Vagina (tissue), 2 donors: ENCODE measurements at regions not wholly inside any gene's neighbourhood (a gene's known extent, or its start where the extent isn't known, plus 50 kb on each side); places are given as distances from the start of the nearest gene placed in this dataset.

Experiments used
- DNase-seq, 2 donors: peaks; one replicate each; pipeline ENCODE4 v3.0.0-alpha.2; 2017; ENCODE audit errors: extremely low spot score in 2 of 2
- H3K27ac ChIP-seq: fragments of 200-600 bp; sonication (generic); one replicate; pipeline ENCODE4 v1.5.1; 2019
- H3K27me3 ChIP-seq: fragments of 200-600 bp; sonication (generic); one replicate; pipeline ENCODE4 v1.5.1; 2019
- H3K36me3 ChIP-seq, 2 donors: fragments of 200-600 bp; sonication (generic); one replicate each; pipeline ENCODE4 v1.5.1; 2017 to 2019
- H3K4me1 ChIP-seq: fragments of 200-600 bp; sonication (generic); one replicate; pipeline ENCODE4 v1.5.1; 2019
- H3K4me3 ChIP-seq, 2 donors: fragments of 200-600 bp; sonication (generic); 1 replicate in 1 of 2; 2 replicates in 1 of 2; pipeline ENCODE4 v1.5.1; 2016 to 2019
- H3K9me3 ChIP-seq: fragments of 200-600 bp; sonication (generic); one replicate; pipeline ENCODE4 v1.5.1; 2019
- POLR2A ChIP-seq, 2 donors: fragments of 450-650 bp; IDR thresholded peaks; one replicate each; pipeline ENCODE4 v1.6.1; 2017; ENCODE audit warnings: antibody characterized with exemption in 2 of 2, mild to moderate bottlenecking in 2 of 2, moderate library complexity in 2 of 2
- POLR2AphosphoS5 ChIP-seq, 2 donors: sonication (generic); formaldehyde crosslinking; IDR thresholded peaks; one replicate each; pipeline ENCODE4 v1.9.0; 2017; ENCODE audit warnings: antibody characterized with exemption in 2 of 2, mild to moderate bottlenecking in 2 of 2, low read depth in 1 of 2; ENCODE audit not compliant: insufficient read depth in 1 of 2
- intact Hi-C: fragments of 100-400 bp; cut with DNase I; formaldehyde crosslinking; loops from one replicate; pipeline ENCODE4 v1.15.1; 2023
- TF ChIP-seq, protein P1 (sequence below), 3 experiments: fragments of 450-650 bp in 2 of 3; fragments of 200-600 bp in 1 of 3; sonication (generic) in 1 of 3; IDR thresholded peaks; one replicate each; pipeline ENCODE4 v1.5.1; 2017 to 2019; ENCODE audit warnings: antibody characterized with exemption in 3 of 3, mild to moderate bottlenecking in 2 of 3, moderate library complexity in 2 of 3

DNA sequence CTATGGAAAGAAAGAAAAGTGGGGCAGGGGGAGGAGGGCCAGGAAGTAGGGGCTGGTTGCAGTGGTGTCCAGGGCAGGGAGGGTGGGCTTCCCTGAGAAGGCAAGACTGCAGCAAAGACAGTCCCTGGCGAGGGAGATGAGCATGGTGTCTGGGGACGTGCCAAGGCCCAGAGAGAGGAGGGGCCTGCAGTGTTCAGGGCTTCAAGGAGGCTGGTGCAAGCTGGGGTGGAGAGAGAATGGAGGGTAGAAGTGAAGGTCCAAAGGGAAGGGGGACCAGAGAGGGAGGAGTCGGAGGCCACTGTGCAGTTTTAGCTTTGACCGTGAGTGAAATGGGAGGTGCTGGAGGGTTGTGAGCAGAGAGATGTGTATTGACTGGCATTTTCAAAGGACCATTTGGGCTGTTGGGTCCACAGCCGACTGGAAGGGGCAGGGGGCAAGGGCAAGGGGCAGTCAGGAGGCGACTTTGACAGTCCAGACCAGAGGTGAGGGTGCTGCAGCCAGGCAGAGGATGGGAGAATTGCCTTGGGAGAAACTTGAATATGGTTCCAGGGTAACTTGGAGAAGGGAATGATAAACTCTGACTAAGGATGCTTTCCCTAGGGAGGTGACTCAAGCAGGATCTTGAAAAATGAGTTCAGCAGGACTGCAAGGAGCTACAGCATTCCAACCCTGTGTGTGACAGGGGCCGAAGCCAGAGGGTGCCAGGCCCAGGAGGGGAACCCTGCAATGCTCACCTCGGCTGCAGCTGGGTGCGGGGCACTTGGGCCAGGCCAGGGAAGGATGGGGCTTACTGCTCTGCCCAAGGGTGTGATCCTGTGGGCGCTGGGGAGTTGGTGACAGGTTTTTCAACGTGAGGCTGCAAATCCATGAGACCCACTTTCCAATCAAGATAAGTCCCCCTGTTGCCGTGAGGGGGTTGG lies 177.1 kb upstream of the HAAO start:
- H3K36me3 ChIP-seq: no peaks in the 10 kb centered on the region
- peaks cover 59% of the 10 kb centered on the region for H3K4me1 ChIP-seq
- intact Hi-C loops: no loop called here
- no peak overlapping the region for H3K4me3 ChIP-seq
- no peaks in the 10 kb centered on the region for H3K27me3 ChIP-seq
- no peak for DNase-seq
- TF ChIP-seq POLR2A (IDR thresholded peaks at IDR 0.05) (no peak), POLR2AphosphoS5 (IDR thresholded peaks at IDR 0.05; ENCODE audit: insufficient read depth in 1 of 2, low read depth in 1 of 2) (no peak)
- TF ChIP-seq, protein P1, sequence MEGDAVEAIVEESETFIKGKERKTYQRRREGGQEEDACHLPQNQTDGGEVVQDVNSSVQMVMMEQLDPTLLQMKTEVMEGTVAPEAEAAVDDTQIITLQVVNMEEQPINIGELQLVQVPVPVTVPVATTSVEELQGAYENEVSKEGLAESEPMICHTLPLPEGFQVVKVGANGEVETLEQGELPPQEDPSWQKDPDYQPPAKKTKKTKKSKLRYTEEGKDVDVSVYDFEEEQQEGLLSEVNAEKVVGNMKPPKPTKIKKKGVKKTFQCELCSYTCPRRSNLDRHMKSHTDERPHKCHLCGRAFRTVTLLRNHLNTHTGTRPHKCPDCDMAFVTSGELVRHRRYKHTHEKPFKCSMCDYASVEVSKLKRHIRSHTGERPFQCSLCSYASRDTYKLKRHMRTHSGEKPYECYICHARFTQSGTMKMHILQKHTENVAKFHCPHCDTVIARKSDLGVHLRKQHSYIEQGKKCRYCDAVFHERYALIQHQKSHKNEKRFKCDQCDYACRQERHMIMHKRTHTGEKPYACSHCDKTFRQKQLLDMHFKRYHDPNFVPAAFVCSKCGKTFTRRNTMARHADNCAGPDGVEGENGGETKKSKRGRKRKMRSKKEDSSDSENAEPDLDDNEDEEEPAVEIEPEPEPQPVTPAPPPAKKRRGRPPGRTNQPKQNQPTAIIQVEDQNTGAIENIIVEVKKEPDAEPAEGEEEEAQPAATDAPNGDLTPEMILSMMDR (IDR thresholded peaks at IDR 0.05): no peak
- no peaks in the 10 kb centered on the region for H3K9me3 ChIP-seq
- peak overlapping the region; percentile 84 for H3K27ac ChIP-seq

GRCh38 chr2:42967959-42968674 lies 175.7 kb upstream of the HAAO start:
- peaks cover 64% of the 10 kb centered on the region for H3K4me1 ChIP-seq
- intact Hi-C loops: no loop called here
- no peak for TF ChIP-seq POLR2A (IDR thresholded peaks at IDR 0.05)
- peak in 1 of 2 donors; percentile 76 for TF ChIP-seq POLR2AphosphoS5 (IDR thresholded peaks at IDR 0.05; ENCODE audit: insufficient read depth in 1 of 2, low read depth in 1 of 2)
- H3K4me3 ChIP-seq: no peak overlapping the region
- H3K27me3 ChIP-seq: no peaks in the 10 kb centered on the region
- no peaks in the 10 kb centered on the region for H3K36me3 ChIP-seq
- no peaks in the 10 kb centered on the region for H3K9me3 ChIP-seq
- peak in 1 of 2 donors; percentile 92 for DNase-seq
- peak overlapping the region; percentile 84 for H3K27ac ChIP-seq

- Histone ChIP-seq H3K4me3 (no peak overlapping the region), H3K4me1 (peaks cover 86% of the 10 kb centered on the region), H3K9me3 (no peaks in the 10 kb centered on the region), H3K27ac (peak overlapping the region; percentile 87), H3K36me3 (no peaks in the 10 kb centered on the region), H3K27me3 (no peaks in the 10 kb centered on the region)
- intact Hi-C loops: no loop called here
- no peak for TF ChIP-seq POLR2AphosphoS5 (IDR thresholded peaks at IDR 0.05; ENCODE audit: insufficient read depth in 1 of 2, low read depth in 1 of 2)
- TF ChIP-seq, protein P1 (IDR thresholded peaks at IDR 0.05): no peak
- no peak for TF ChIP-seq POLR2A (IDR thresholded peaks at IDR 0.05)
- DNase-seq: no peak
Measured at GRCh38 chr2:42965910-42966309, 173.5 kb upstream of the HAAO start.

GRCh38 chr2:42965196-42965595 lies 172.8 kb upstream of the HAAO start:
- peaks cover 90% of the 10 kb centered on the region for H3K4me1 ChIP-seq
- TF ChIP-seq, protein P1 (IDR thresholded peaks at IDR 0.05): no peak
- TF ChIP-seq POLR2A (IDR thresholded peaks at IDR 0.05): no peak
- no peak for TF ChIP-seq POLR2AphosphoS5 (IDR thresholded peaks at IDR 0.05; ENCODE audit: insufficient read depth in 1 of 2, low read depth in 1 of 2)

DNA sequence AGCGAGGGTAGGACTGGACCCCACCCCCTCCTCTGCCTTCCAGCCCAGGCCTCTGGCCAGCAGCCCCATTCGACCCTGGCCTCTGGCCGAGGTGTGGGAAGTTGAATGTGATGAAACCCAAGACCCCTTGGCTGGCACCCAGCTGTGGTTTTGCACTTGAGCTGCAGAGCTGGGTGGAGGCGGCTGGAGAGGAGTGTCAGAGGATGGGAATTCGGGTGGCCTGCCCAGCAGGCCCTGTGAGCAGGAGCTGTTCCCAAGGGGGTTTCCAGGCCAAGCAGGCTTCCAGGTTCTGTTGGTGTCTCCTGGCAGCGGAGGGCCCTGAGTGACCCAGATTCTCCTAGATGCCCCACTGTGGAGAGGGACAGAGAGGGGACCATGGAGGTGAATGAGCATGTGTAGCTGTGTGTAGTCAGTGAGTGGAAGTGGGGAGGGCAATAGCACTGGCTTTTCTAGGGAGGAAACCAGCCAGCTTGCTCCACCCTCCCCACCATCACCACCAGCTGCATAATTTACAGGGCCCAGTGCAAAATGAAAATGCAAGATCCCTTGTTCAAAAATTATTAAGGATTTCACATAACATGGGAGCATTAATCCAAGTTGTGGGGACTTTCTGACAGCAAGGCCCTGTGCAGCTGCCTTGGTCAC lies 172.2 kb upstream of the HAAO start:
- Histone ChIP-seq H3K27me3 (no peaks in the 10 kb centered on the region), H3K36me3 (no peaks in the 10 kb centered on the region), H3K27ac (peak overlapping the region; percentile 87), H3K4me3 (no peak overlapping the region), H3K4me1 (peaks cover 90% of the 10 kb centered on the region), H3K9me3 (no peaks in the 10 kb centered on the region)
- TF ChIP-seq, protein P1 (IDR thresholded peaks at IDR 0.05): no peak
- TF ChIP-seq POLR2AphosphoS5 (IDR thresholded peaks at IDR 0.05; ENCODE audit: insufficient read depth in 1 of 2, low read depth in 1 of 2): peak in 1 of 2 donors; percentile 76
- intact Hi-C loops: loop anchor here (5.0 kb wide), 1 partner anchor 263 kb away; the partner anchor contains the start of gene ZFP36L2
- DNase-seq: peak in 1 of 2 donors; percentile 89

More at GRCh38 chr2:42965196-42965595, 172.8 kb upstream of the HAAO start:
- Histone ChIP-seq H3K27ac (peak overlapping the region; percentile 87), H3K27me3 (no peaks in the 10 kb centered on the region), H3K4me3 (no peak overlapping the region), H3K36me3 (no peaks in the 10 kb centered on the region), H3K9me3 (no peaks in the 10 kb centered on the region)
- no peak for DNase-seq
- intact Hi-C loops: no loop called here
